ENCODE measurements at regions not wholly inside any gene's neighbourhood (a gene's known extent, or its start where the extent isn't known, plus 50 kb on each side); places are given as distances from the start of the nearest gene placed in this dataset.

GRCh38 chr4:187179086-187180058, 455.7 kb upstream of the FAT1 start:
- no peak overlapping the region for H3K27ac ChIP-seq
- no peaks in the 10 kb centered on the region for H3K9me3 ChIP-seq
- no peaks in the 10 kb centered on the region for H3K4me1 ChIP-seq
- H3K27me3 ChIP-seq (ENCODE audit: insufficient read depth in 3 of 3, low read length in 2 of 3): no peaks in the 10 kb centered on the region
- ATAC-seq (no peak), DNase-seq (no peak)
- WGBS, 3 donors: 16 to 24% (median 23%) methylated on average over 10 of the region's 10 CpGs
- H3K36me3 ChIP-seq (ENCODE audit: insufficient read depth in 1 of 2, low read depth in 1 of 2): no peaks in the 10 kb centered on the region
- intact Hi-C loops (cut with DNase I): no loop called here
- H3K4me3 ChIP-seq: no peak overlapping the region
- TF ChIP-seq, protein P1, sequence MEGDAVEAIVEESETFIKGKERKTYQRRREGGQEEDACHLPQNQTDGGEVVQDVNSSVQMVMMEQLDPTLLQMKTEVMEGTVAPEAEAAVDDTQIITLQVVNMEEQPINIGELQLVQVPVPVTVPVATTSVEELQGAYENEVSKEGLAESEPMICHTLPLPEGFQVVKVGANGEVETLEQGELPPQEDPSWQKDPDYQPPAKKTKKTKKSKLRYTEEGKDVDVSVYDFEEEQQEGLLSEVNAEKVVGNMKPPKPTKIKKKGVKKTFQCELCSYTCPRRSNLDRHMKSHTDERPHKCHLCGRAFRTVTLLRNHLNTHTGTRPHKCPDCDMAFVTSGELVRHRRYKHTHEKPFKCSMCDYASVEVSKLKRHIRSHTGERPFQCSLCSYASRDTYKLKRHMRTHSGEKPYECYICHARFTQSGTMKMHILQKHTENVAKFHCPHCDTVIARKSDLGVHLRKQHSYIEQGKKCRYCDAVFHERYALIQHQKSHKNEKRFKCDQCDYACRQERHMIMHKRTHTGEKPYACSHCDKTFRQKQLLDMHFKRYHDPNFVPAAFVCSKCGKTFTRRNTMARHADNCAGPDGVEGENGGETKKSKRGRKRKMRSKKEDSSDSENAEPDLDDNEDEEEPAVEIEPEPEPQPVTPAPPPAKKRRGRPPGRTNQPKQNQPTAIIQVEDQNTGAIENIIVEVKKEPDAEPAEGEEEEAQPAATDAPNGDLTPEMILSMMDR (IDR thresholded peaks at IDR 0.05): no peak

GRCh38 chr4:187181054-187181453, 457.4 kb upstream of the FAT1 start:
- H3K27me3 ChIP-seq (ENCODE audit: insufficient read depth in 3 of 3, low read length in 2 of 3): no peaks in the 10 kb centered on the region
- H3K9me3 ChIP-seq: no peaks in the 10 kb centered on the region
- no peaks in the 10 kb centered on the region for H3K36me3 ChIP-seq (ENCODE audit: insufficient read depth in 1 of 2, low read depth in 1 of 2)
- WGBS, 3 donors: 68 to 86% (median 84%) methylated on average over 6 of the region's 6 CpGs
- no peak for ATAC-seq
- no peak overlapping the region for H3K4me3 ChIP-seq
- no peak overlapping the region for H3K27ac ChIP-seq
- TF ChIP-seq, protein P1 (IDR thresholded peaks at IDR 0.05): no peak
- no peak for DNase-seq
- intact Hi-C loops (cut with DNase I): no loop called here
- no peaks in the 10 kb centered on the region for H3K4me1 ChIP-seq

- no peaks in the 10 kb centered on the region for H3K4me1 ChIP-seq
- TF ChIP-seq, protein P1 (IDR thresholded peaks at IDR 0.05): no peak
- intact Hi-C loops (cut with DNase I): no loop called here
- H3K36me3 ChIP-seq (ENCODE audit: insufficient read depth in 1 of 2, low read depth in 1 of 2): no peaks in the 10 kb centered on the region
- DNase-seq (no peak), ATAC-seq (no peak)
- no peaks in the 10 kb centered on the region for H3K27me3 ChIP-seq (ENCODE audit: insufficient read depth in 3 of 3, low read length in 2 of 3)
- H3K4me3 ChIP-seq: no peak overlapping the region
- H3K9me3 ChIP-seq: no peaks in the 10 kb centered on the region
- no peak overlapping the region for H3K27ac ChIP-seq
- 90 to 91% (median 91%) methylated on average over 9 of the region's 9 CpGs for WGBS, 3 donors
These were observed 459.7 kb upstream of the FAT1 start for GRCh38 chr4:187183346-187183745.

- ATAC-seq: no peak
- H3K27ac ChIP-seq: no peak overlapping the region
- intact Hi-C loops (cut with DNase I): no loop called here
- DNase-seq: no peak
- H3K9me3 ChIP-seq: no peaks in the 10 kb centered on the region
- H3K4me1 ChIP-seq: no peaks in the 10 kb centered on the region
- H3K4me3 ChIP-seq: no peak overlapping the region
- H3K36me3 ChIP-seq (ENCODE audit: insufficient read depth in 1 of 2, low read depth in 1 of 2): no peaks in the 10 kb centered on the region
- no peaks in the 10 kb centered on the region for H3K27me3 ChIP-seq (ENCODE audit: insufficient read depth in 3 of 3, low read length in 2 of 3)
- 72 to 88% (median 88%) methylated on average over 2 of the region's 2 CpGs for WGBS, 3 donors
- TF ChIP-seq, protein P1 (IDR thresholded peaks at IDR 0.05): no peak
These were observed 460.2 kb upstream of the FAT1 start for GRCh38 chr4:187183826-187184225.

Measured in psoas muscle (tissue), 7 donors.